Right lobe of liver (tissue), 6 donors: ENCODE measurements at regions not wholly inside any gene's neighbourhood (a gene's known extent, or its start where the extent isn't known, plus 50 kb on each side); places are given as distances from the start of the nearest gene placed in this dataset.

Experiments
- ATAC-seq, 4 donors: fragments of 200-7000 bp; cut with Tn5 transposase; one replicate each; pipeline ENCODE4 v1.9.1; 2020; ENCODE audit warnings: mild to moderate bottlenecking in 4 of 4, moderate library complexity in 4 of 4
- DNase-seq, 3 donors: peaks; one replicate each; pipeline ENCODE4 v3.0.0-alpha.2; 2020
- H3K27ac ChIP-seq, 3 donors: fragments of 200-600 bp; one replicate each; pipeline ENCODE4 v1.8.0; 2022
- H3K27me3 ChIP-seq, 2 donors: fragments of 200-600 bp; one replicate each; pipeline ENCODE4 v1.8.0; 2022
- H3K36me3 ChIP-seq, 4 donors: fragments of 200-600 bp; sonication (generic) in 1 of 4; one replicate each; pipeline versions ENCODE4 v1.5.1 to v1.8.0; 2017 to 2022; ENCODE audit warnings: control low read depth in 1 of 4
- H3K4me1 ChIP-seq, 4 donors: fragments of 200-600 bp; sonication (generic) in 1 of 4; one replicate each; pipeline versions ENCODE4 v1.5.1 to v1.8.0; 2017 to 2022; ENCODE audit warnings: control low read depth in 1 of 4
- H3K4me3 ChIP-seq, 3 donors: fragments of 200-600 bp; one replicate each; pipeline ENCODE4 v1.8.0; 2022
- H3K9me3 ChIP-seq, 4 donors: fragments of 200-600 bp; sonication (generic) in 1 of 4; one replicate each; pipeline versions ENCODE4 v1.5.1 to v1.8.0; 2017 to 2022; ENCODE audit warnings: control low read depth in 1 of 4
- CTCF ChIP-seq, 4 donors: fragments of 200-600 bp in 3 of 4; fragments of 450-650 bp in 1 of 4; IDR thresholded peaks; one replicate each; pipeline versions ENCODE4 v1.5.1 to v1.8.0; 2016 to 2022; ENCODE audit warnings: antibody characterized with exemption in 4 of 4, mild to moderate bottlenecking in 2 of 4
- POLR2A ChIP-seq: fragments of 450-650 bp; IDR thresholded peaks from one replicate; pipeline ENCODE4 v1.6.1; 2017; ENCODE audit warnings: antibody characterized with exemption, mild to moderate bottlenecking
- WGBS: methylation state at CpG from one replicate; pipeline ENCODE4 v1.1.6; 2018; ENCODE audit warnings: low coverage, low lambda C conversion rate; ENCODE audit not compliant: insufficient coverage; ENCODE audit errors: missing lambda C conversion rate; 5-methylcytosine and 5-hydroxymethylcytosine counted together
- intact Hi-C, 2 donors: fragments of 100-400 bp; cut with DNase I; formaldehyde crosslinking; loops; one replicate each; pipeline versions ENCODE4 v1.11.2 to v1.14.1; 2022
- donor health status: DM: no; HTN: yes; CAD: no.
- donor health status: DM: no; HTN: no; CAD: no.
- donor health status: DM: no; HTN: no; CAD: no.
- donor health status: DM: no; HTN: yes; CAD: no.
- donor health status: DM: no; HTN: yes; CAD: no.

- intact Hi-C loops, result no loop called here
- Histone ChIP-seq H3K4me3 (no peak overlapping the region), H3K4me1 (no peaks in the 10 kb centered on the region), H3K27ac (no peak overlapping the region), H3K36me3 (no peaks in the 10 kb centered on the region), H3K9me3 (no peaks in the 10 kb centered on the region), H3K27me3 (no peaks in the 10 kb centered on the region)
- 88% methylated on average over 4 of the region's 4 CpGs for WGBS
- TF ChIP-seq POLR2A (no peak), CTCF (IDR thresholded peaks at IDR 0.05) (no peak)
- DNase-seq, result no peak
- ATAC-seq, result no peak
These were observed 190.4 kb downstream of the ZBTB18 start for GRCh38 chr1:244241438-244241837.

GRCh38 chr1:244242446-244242845 lies 191.4 kb downstream of the ZBTB18 start:
- H3K27ac ChIP-seq, result no peak overlapping the region
- WGBS, result 72% methylated on average over 5 of the region's 5 CpGs
- intact Hi-C loops, result no loop called here

GRCh38 chr1:244246334-244246733 lies 195.3 kb downstream of the ZBTB18 start:
- H3K4me3 ChIP-seq, result no peak overlapping the region
- TF ChIP-seq POLR2A, result no peak
- TF ChIP-seq CTCF (IDR thresholded peaks at IDR 0.05), result no peak
- no peak overlapping the region for H3K27ac ChIP-seq
- intact Hi-C loops, result no loop called here
- no peaks in the 10 kb centered on the region for H3K36me3 ChIP-seq
- ATAC-seq (no peak), DNase-seq (no peak)
- 49% methylated on average over 4 of the region's 4 CpGs for WGBS
- no peaks in the 10 kb centered on the region for H3K27me3 ChIP-seq
- no peaks in the 10 kb centered on the region for H3K9me3 ChIP-seq
- H3K4me1 ChIP-seq, result no peaks in the 10 kb centered on the region

More at GRCh38 chr1:244242446-244242845, 191.4 kb downstream of the ZBTB18 start:
- no peaks in the 10 kb centered on the region for H3K4me1 ChIP-seq
- H3K4me3 ChIP-seq, result no peak overlapping the region
- DNase-seq, result no peak
- no peaks in the 10 kb centered on the region for H3K9me3 ChIP-seq
- no peaks in the 10 kb centered on the region for H3K27me3 ChIP-seq
- TF ChIP-seq POLR2A (no peak), CTCF (IDR thresholded peaks at IDR 0.05) (no peak)
- ATAC-seq, result no peak
- no peaks in the 10 kb centered on the region for H3K36me3 ChIP-seq

GRCh38 chr1:244248426-244248825 lies 197.3 kb downstream of the ZBTB18 start:
- no peak overlapping the region for H3K4me3 ChIP-seq
- 84% methylated on average over 3 of the region's 3 CpGs for WGBS
- DNase-seq (no peak), ATAC-seq (no peak)
- no peaks in the 10 kb centered on the region for H3K27me3 ChIP-seq
- H3K36me3 ChIP-seq, result no peaks in the 10 kb centered on the region
- TF ChIP-seq POLR2A (no peak), CTCF (IDR thresholded peaks at IDR 0.05) (no peak)
- intact Hi-C loops, result no loop called here
- no peak overlapping the region for H3K27ac ChIP-seq
- H3K4me1 ChIP-seq, result no peaks in the 10 kb centered on the region
- H3K9me3 ChIP-seq, result no peaks in the 10 kb centered on the region

GRCh38 chr1:244252211-244252610 lies 199.5 kb downstream of the ADSS2 start:
- TF ChIP-seq CTCF (IDR thresholded peaks at IDR 0.05) (no peak), POLR2A (no peak)
- no peaks in the 10 kb centered on the region for H3K4me1 ChIP-seq
- DNase-seq (no peak), ATAC-seq (no peak)
- H3K27ac ChIP-seq, result no peak overlapping the region
- H3K9me3 ChIP-seq, result no peaks in the 10 kb centered on the region
- no peak overlapping the region for H3K4me3 ChIP-seq
- 75% methylated on average over 4 of the region's 4 CpGs for WGBS
- no peaks in the 10 kb centered on the region for H3K36me3 ChIP-seq
- intact Hi-C loops, result no loop called here
- H3K27me3 ChIP-seq, result no peaks in the 10 kb centered on the region
